HEK293 (cell line): ENCODE measurements at regions not wholly inside any gene's neighbourhood (a gene's known extent, or its start where the extent isn't known, plus 50 kb on each side); places are given as distances from the start of the nearest gene placed in this dataset.

Source experiments
- CTCF ChIA-PET: fragments of 350-600 bp; formaldehyde crosslinking; extraction: SDS; loops from one replicate; lab custom pipeline; 2021; ENCODE audit warnings: antibody characterized with exemption; lab: Yijun Ruan, JAX
- POLR2A ChIA-PET: fragments of 300-600 bp; formaldehyde crosslinking; extraction: SDS; loops from one replicate; lab custom pipeline; 2020; ENCODE audit warnings: antibody characterized with exemption, inconsistent platforms; lab: Yijun Ruan, JAX
- H3K27ac ChIP-seq: fragments of 200-500 bp; sonication (Bioruptor generic); 2 replicates; pipeline ENCODE4 v1.5.1; 2014; ENCODE audit warnings: low read depth, low read length, control low read depth, inconsistent platforms; ENCODE audit errors: extremely low read depth
- H3K36me3 ChIP-seq, 2 experiments: fragments of 200-500 bp in 1 of 2; sonication (Bioruptor generic) in 1 of 2; 1 replicate in 1 of 2; 2 replicates in 1 of 2; pipeline ENCODE4 v1.5.1; 2014 to 2017; ENCODE audit warnings: inconsistent platforms in 2 of 2, low read length in 2 of 2; ENCODE audit not compliant: control insufficient read depth in 2 of 2, insufficient read depth in 1 of 2
- H3K4me1 ChIP-seq: fragments of 200-500 bp; sonication (Bioruptor generic); 2 replicates; pipeline ENCODE4 v1.5.1; 2014; ENCODE audit warnings: mild to moderate bottlenecking, low read length, inconsistent platforms; ENCODE audit not compliant: control insufficient read depth, insufficient read depth
- H3K4me3 ChIP-seq: 2 replicates; pipeline ENCODE4 v1.5.1; 2011; ENCODE audit warnings: low read depth, mild to moderate bottlenecking, control low read depth, low read length, moderate library complexity
- H3K9me3 ChIP-seq: fragments of 200-500 bp; sonication (Bioruptor generic); 2 replicates; pipeline ENCODE4 v1.5.1; 2014; ENCODE audit warnings: low read depth, low read length, inconsistent platforms; ENCODE audit not compliant: control insufficient read depth, insufficient read depth
- GFI1B ChIP-seq: fragments of 450-650 bp; formaldehyde crosslinking; IDR thresholded peaks from 2 replicates; pipeline ENCODE4 v1.5.1; 2016; ENCODE audit warnings: missing biosample characterization, missing genetic modification characterization
- GLI2 ChIP-seq: fragments of 450-650 bp; formaldehyde crosslinking; IDR thresholded peaks from 2 replicates; pipeline ENCODE4; 2017; ENCODE audit warnings: missing biosample characterization, missing genetic modification characterization, low read depth, borderline replicate concordance
- KLF7 ChIP-seq: fragments of 450-650 bp; formaldehyde crosslinking; IDR thresholded peaks from 2 replicates; pipeline ENCODE4 v1.5.1; 2016; ENCODE audit warnings: missing biosample characterization, missing genetic modification characterization, borderline replicate concordance
- SETDB1 ChIP-seq: IDR thresholded peaks from one replicate; pipeline ENCODE4 v1.6.1; 2017; ENCODE audit warnings: mild to moderate bottlenecking, low read length, moderate library complexity, mixed read lengths; ENCODE audit not compliant: insufficient read length
- YY2 ChIP-seq: fragments of 450-650 bp; formaldehyde crosslinking; IDR thresholded peaks from 2 replicates; pipeline ENCODE4 v1.5.1; 2016; ENCODE audit warnings: missing biosample characterization, missing genetic modification characterization
- ZBTB8A ChIP-seq: fragments of 450-650 bp; formaldehyde crosslinking; IDR thresholded peaks from 2 replicates; pipeline ENCODE4 v1.5.1; 2016; ENCODE audit warnings: missing biosample characterization, missing genetic modification characterization
- ZFP41 ChIP-seq: fragments of 450-650 bp; formaldehyde crosslinking; IDR thresholded peaks from 2 replicates; pipeline ENCODE4 v1.5.1; 2016; ENCODE audit warnings: missing biosample characterization, missing genetic modification characterization, borderline replicate concordance
- ZNF146 ChIP-seq: fragments of 450-650 bp; formaldehyde crosslinking; IDR thresholded peaks from 2 replicates; pipeline ENCODE4 v1.5.1; 2016; ENCODE audit warnings: missing biosample characterization, missing genetic modification characterization
- ZNF394 ChIP-seq: fragments of 450-650 bp; formaldehyde crosslinking; IDR thresholded peaks from 2 replicates; pipeline ENCODE4 v1.5.1; 2016; ENCODE audit warnings: missing biosample characterization, missing genetic modification characterization, mild to moderate bottlenecking, moderate library complexity, borderline replicate concordance
- ZNF654 ChIP-seq: fragments of 450-650 bp; formaldehyde crosslinking; IDR thresholded peaks from 2 replicates; pipeline ENCODE4 v1.5.1; 2016; ENCODE audit warnings: low read depth, missing biosample characterization, missing genetic modification characterization
- TF ChIP-seq, protein P1 (sequence below): fragments of 450-650 bp; formaldehyde crosslinking; IDR thresholded peaks from 2 replicates; pipeline ENCODE4 v1.5.1; 2016; ENCODE audit warnings: missing biosample characterization, missing genetic modification characterization
- TF ChIP-seq, protein P2 (sequence below): fragments of 450-650 bp; formaldehyde crosslinking; IDR thresholded peaks from 2 replicates; pipeline ENCODE4 v1.5.1; 2016; ENCODE audit warnings: missing biosample characterization, missing genetic modification characterization
- TF ChIP-seq, protein P3 (sequence below): fragments of 450-650 bp; formaldehyde crosslinking; conservative IDR thresholded peaks from 2 replicates; pipeline ENCODE4 v1.5.1; 2016; ENCODE audit warnings: low read depth, missing biosample characterization, missing genetic modification characterization

DNA sequence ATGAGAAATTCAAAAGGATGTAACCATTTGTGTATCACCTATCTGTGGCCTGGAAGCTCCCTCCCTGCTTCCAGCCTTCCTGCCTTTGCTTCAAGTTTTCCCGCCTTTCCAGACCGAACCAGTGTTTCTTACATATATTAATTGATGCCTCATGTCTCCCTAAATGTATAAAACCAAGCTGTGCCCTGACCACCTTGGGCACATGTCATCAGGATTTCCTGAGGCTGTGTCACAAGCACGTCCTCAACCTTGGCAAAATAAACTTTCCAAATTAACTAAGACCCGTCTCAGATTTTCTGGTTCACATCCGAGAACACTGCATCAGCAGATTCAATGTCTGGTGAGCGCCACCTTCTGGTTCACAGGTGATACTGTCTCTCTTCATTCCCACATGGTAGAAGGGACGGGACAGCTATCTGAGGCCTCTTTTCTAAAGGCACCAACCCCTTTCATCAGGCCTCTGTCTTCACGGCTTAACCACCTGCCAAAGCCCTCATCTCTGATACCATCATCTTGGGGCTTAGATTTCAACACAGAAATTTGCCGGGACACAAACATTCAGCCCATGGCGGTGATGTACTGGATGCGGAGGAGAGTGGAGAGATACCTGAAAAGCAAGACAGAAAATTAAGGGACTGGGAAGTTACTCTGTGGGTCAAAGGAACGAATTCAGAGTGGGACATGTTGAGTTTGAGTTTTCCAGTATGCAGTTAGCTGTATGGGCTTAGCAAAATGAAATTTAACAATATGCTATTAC is 58.7 kb upstream of the PABPC3 start:
- ChIA-PET CTCF (interaction anchor here (0.5 to 1.7 kb wide), 16 partner anchors 11 to 264 kb away, joined by 3 to 13 read pairs (median 4); no protein-coding TSS in a partner anchor), POLR2A (no interaction called here)
- no peak overlapping the region for H3K27ac ChIP-seq
- no peak overlapping the region for H3K4me3 ChIP-seq
- no peaks in the 10 kb centered on the region for H3K36me3 ChIP-seq
- TF ChIP-seq YY2 (tag by site-specific recombination) (no peak), GLI2 (no peak), ZNF654 (tag by site-specific recombination) (peak; percentile 72), ZBTB8A (no peak)
- TF ChIP-seq, protein P1, sequence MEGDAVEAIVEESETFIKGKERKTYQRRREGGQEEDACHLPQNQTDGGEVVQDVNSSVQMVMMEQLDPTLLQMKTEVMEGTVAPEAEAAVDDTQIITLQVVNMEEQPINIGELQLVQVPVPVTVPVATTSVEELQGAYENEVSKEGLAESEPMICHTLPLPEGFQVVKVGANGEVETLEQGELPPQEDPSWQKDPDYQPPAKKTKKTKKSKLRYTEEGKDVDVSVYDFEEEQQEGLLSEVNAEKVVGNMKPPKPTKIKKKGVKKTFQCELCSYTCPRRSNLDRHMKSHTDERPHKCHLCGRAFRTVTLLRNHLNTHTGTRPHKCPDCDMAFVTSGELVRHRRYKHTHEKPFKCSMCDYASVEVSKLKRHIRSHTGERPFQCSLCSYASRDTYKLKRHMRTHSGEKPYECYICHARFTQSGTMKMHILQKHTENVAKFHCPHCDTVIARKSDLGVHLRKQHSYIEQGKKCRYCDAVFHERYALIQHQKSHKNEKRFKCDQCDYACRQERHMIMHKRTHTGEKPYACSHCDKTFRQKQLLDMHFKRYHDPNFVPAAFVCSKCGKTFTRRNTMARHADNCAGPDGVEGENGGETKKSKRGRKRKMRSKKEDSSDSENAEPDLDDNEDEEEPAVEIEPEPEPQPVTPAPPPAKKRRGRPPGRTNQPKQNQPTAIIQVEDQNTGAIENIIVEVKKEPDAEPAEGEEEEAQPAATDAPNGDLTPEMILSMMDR: peak; percentile 19; the same call in 1 of the 2 replicates
- TF ChIP-seq, protein P2, sequence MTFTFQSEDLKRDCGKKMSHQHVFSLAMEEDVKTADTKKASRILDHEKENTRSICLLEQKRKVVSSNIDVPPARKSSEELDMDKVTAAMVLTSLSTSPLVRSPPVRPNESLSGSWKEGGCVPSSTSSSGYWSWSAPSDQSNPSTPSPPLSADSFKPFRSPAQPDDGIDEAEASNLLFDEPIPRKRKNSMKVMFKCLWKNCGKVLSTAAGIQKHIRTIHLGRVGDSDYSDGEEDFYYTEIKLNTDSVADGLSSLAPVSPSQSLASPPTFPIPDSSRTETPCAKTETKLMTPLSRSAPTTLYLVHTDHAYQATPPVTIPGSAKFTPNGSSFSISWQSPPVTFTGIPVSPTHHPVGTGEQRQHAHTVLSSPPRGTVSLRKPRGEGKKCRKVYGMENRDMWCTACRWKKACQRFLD (tag by site-specific recombination): no peak
- H3K9me3 ChIP-seq: no peaks in the 10 kb centered on the region
- no peaks in the 10 kb centered on the region for H3K4me1 ChIP-seq

DNA sequence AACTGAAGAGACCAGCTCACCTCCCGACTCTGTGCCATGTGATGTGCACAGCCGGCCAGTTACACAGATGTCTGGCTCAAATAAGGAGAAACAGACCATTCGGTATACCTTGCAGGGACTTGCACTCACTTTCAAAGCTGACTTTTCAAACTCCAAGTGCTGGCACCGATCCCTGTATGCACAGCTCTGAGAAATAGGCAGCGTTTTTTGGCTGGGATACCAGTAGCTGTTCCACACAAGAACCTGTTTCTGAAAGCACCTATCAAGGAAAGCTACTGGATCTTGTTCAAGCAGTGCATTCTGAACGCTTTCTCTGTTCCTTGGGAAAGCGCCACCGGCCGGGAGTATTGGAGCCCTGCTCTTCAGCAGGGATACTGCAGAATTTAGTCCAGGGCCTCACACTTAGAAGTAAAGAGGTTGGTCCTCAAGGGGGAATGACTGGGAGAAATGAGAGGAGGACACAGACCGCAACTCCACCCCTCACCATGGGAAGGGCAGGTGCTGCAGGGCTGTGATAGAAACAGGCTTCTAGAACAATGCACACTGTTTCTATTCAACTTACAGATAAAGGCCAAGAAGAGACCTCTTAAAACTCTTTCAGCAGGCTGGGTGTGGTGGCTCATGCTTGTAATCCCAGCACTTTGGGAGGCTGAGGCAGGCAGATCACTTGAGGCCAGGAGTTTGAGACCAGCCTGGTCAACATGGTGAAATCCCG is 53.6 kb upstream of the PABPC3 start:
- Histone ChIP-seq H3K36me3 (no peaks in the 10 kb centered on the region), H3K4me3 (no peak overlapping the region), H3K27ac (no peak overlapping the region), H3K4me1 (no peaks in the 10 kb centered on the region), H3K9me3 (no peaks in the 10 kb centered on the region)
- POLR2A ChIA-PET: no interaction called here
- CTCF ChIA-PET: interaction anchor here (0.7 kb wide), 1 partner anchor 69 kb away, joined by 3 read pairs; no protein-coding TSS in a partner anchor
- TF ChIP-seq GFI1B: no peak
- TF ChIP-seq ZNF146 (tag by site-specific recombination): no peak
- no peak for TF ChIP-seq KLF7 (tag by site-specific recombination)
- TF ChIP-seq ZNF394 (tag by site-specific recombination): no peak
- TF ChIP-seq, protein P3, sequence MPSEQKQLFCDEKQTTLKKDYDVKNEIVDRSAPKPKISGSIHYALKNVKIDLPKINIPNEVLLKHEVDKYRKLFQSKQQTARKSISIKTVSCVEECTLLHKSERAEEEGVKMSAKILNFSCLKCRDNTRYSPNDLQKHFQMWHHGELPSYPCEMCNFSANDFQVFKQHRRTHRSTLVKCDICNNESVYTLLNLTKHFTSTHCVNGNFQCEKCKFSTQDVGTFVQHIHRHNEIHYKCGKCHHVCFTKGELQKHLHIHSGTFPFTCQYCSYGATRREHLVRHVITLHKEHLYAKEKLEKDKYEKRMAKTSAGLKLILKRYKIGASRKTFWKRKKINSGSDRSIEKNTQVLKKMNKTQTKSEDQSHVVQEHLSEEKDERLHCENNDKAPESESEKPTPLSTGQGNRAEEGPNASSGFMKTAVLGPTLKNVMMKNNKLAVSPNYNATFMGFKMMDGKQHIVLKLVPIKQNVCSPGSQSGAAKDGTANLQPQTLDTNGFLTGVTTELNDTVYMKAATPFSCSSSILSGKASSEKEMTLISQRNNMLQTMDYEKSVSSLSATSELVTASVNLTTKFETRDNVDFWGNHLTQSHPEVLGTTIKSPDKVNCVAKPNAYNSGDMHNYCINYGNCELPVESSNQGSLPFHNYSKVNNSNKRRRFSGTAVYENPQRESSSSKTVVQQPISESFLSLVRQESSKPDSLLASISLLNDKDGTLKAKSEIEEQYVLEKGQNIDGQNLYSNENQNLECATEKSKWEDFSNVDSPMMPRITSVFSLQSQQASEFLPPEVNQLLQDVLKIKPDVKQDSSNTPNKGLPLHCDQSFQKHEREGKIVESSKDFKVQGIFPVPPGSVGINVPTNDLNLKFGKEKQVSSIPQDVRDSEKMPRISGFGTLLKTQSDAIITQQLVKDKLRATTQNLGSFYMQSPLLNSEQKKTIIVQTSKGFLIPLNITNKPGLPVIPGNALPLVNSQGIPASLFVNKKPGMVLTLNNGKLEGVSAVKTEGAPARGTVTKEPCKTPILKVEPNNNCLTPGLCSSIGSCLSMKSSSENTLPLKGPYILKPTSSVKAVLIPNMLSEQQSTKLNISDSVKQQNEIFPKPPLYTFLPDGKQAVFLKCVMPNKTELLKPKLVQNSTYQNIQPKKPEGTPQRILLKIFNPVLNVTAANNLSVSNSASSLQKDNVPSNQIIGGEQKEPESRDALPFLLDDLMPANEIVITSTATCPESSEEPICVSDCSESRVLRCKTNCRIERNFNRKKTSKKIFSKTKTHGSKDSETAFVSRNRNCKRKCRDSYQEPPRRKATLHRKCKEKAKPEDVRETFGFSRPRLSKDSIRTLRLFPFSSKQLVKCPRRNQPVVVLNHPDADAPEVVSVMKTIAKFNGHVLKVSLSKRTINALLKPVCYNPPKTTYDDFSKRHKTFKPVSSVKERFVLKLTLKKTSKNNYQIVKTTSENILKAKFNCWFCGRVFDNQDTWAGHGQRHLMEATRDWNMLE: no peak
- TF ChIP-seq ZFP41: no peak
- TF ChIP-seq SETDB1: no peak
